ENCODE measurements at regions not wholly inside any gene's neighbourhood (a gene's known extent, or its start where the extent isn't known, plus 50 kb on each side); places are given as distances from the start of the nearest gene placed in this dataset.

DNA sequence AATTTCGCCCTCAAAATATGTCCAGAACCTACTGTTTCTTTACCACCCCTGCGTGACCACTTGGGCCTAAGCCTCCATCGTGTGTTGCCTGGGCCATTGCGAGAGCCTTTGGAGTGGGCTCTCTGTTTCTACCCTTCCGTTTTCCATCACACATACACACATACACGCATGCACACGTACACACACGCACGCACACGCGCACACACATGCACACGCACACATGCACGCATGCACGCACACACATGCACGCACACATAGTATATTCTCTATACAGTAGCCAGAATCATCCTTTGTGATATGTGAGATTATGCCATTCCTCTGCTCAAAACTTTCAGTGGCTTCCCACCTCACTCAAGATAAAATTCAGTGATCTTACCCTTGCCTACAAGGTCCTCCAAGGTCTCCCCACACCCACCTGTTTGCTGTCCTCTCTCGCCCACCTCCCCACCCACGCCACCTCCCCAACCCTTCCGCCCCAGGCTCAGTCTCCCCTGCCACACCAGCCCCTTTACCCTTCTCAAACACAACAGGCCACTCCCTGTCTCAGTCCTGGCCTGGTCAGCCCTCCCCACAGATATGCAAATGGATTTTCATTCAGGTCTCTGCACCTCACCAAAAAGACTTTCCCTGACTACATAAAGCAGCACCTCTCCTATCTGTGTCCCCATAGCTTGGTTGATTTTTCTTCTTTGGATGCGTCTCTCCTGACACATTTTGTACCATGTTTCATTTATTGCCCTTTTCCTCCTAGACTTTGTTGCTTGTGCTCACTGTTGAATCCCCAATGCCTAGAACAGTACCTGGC, 559.6 kb downstream of the CD83 start:
- no peak for DNase-seq (ENCODE audit: extremely low spot score)
- no peak overlapping the region for H3K27ac ChIP-seq (ENCODE audit: low read depth)
- no peak overlapping the region for H3K4me3 ChIP-seq (ENCODE audit: low read depth, low read length)
- no peaks in the 10 kb centered on the region for H3K4me1 ChIP-seq (ENCODE audit: insufficient read depth)
- H3K36me3 ChIP-seq (ENCODE audit: insufficient read depth), result no peaks in the 10 kb centered on the region
- 98% methylated on average over 19 of the region's 19 CpGs for WGBS

DNA sequence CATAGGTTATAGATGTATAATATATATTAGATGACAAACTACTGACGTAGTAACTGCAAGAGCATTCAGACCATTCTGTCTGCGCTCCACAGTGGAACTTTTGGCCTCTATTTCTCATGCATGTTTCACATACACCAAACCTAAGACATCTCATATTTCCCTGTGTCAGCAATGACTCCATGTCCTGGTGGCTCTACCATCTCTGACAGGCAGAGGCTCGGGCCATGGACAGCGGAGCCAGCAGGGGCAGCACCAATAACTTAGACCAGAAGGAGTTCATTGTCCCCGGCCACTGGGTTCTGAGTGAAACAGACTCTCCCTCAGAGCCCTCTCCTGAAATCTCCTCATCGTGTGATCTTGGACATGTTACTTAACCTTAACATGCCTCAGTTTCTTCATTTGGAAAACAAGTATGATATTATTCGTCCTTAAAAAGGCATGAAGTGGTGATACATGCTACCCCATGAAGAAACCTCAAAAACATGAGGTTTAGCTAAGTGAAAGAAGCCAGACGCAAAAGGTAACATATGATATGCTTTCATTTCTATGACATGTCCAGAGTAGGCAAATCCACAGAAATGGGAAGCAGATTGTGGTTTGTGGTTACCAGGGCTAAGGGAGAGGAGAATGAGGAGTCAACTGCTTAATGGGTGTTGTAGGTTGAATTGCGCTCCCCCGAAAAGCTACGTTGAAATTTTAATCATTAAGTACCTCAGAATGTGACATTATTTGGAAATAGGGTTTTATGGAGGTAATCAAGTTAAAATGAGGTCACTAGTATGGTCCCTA, 564.0 kb upstream of the JARID2 start:
- WGBS, result 90% methylated on average over 11 of the region's 11 CpGs
- Histone ChIP-seq H3K4me3 (ENCODE audit: low read depth, low read length) (no peak overlapping the region), H3K4me1 (ENCODE audit: insufficient read depth) (no peaks in the 10 kb centered on the region), H3K36me3 (ENCODE audit: insufficient read depth) (no peaks in the 10 kb centered on the region), H3K27ac (ENCODE audit: low read depth) (no peak overlapping the region)
- no peak for DNase-seq (ENCODE audit: extremely low spot score)

DNA sequence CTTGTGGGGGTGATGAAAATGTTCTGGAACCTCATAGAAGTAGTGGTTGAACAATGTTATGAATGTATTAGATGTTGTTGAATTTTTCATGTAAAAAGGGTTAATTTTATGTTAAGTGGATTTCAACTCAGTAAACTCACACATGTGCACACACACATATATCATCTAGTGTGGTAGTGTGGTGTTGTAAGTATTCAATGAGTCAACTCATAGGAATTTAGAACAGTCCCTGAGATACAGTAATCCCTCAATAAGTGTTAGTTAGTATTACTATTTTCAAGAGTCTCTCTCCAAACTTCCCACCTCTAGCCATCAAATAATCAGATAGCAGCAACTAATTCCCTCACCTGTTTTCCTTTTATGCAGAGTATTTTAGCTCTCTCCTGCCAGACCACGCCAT, 563.1 kb upstream of the JARID2 start:
- DNase-seq (ENCODE audit: extremely low spot score), result no peak
- Histone ChIP-seq H3K4me1 (ENCODE audit: insufficient read depth) (no peaks in the 10 kb centered on the region), H3K4me3 (ENCODE audit: low read depth, low read length) (no peak overlapping the region), H3K27ac (ENCODE audit: low read depth) (no peak overlapping the region), H3K36me3 (ENCODE audit: insufficient read depth) (no peaks in the 10 kb centered on the region)
- WGBS, result 96% methylated on average over 1 of the region's 1 CpG

DNA sequence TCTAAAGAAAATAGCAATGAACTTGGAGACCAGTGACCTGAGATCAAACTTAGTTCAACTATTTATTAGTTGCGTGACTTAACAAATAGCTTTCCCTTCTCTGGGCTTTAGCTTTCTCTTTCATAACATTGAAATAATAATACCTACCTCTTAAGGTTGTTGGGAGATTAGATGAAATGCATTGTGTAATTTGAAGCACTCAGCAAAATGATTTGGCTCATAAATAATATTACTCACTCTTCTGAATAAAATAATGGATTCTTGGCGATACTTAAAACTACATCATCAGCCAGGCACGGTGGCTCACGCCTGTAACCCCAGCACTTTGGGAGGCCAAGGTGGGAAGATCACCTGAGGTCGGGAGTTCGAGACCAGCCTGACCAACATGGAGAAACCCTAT, 556.2 kb upstream of the JARID2 start:
- WGBS, result 96% methylated on average over 6 of the region's 6 CpGs

DNA sequence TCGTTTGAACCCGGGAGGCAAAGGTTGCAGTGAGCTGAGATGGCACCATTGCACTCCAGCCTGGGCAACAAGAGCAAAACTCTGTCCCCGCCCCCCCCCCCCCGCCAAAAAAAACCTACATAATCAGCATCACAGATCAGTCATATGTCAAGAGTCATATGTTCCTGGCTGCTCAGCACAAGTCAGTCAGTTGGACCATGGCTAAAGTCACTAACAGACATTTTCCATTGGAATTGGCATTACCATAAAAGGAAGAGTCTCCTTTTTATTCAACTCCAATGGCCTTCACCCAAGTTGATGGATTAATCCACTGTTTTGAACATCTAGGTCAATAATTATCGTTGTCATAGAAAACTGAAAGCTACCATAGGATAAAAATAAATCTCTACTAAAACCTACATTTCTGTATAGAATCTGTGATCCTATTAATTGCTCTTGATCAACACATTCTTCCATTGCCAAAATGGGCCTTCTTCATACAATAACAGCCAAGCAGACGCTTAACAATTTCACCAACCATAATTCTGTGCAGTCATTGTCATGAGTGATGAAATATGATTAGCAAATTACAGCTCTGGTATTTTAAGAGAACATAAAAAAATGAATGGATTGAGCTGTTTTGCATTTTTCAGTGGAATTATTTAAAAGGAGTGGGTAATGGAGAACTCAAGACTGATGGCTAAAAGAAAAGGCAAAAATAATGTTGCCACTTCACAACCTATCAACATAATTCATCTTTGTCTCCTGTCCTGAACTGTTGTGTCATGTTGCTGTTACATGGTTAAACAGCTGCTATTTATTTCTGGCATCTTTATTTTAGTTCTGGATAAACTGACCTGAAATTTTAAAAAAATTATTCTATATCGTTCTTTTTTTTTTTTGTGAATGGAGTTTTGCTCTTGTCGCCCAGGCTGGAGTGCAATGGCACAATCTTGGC, 555.5 kb upstream of the JARID2 start:
- WGBS, result 90% methylated on average over 8 of the region's 8 CpGs
- no peak overlapping the region for H3K27ac ChIP-seq (ENCODE audit: low read depth)
- no peak overlapping the region for H3K4me3 ChIP-seq (ENCODE audit: low read depth, low read length)
- H3K36me3 ChIP-seq (ENCODE audit: insufficient read depth), result no peaks in the 10 kb centered on the region
- no peaks in the 10 kb centered on the region for H3K4me1 ChIP-seq (ENCODE audit: insufficient read depth)
- DNase-seq (ENCODE audit: extremely low spot score), result no peak

More for the DNA sequence above, 556.2 kb upstream of the JARID2 start:
- no peaks in the 10 kb centered on the region for H3K36me3 ChIP-seq (ENCODE audit: insufficient read depth)
- no peak overlapping the region for H3K4me3 ChIP-seq (ENCODE audit: low read depth, low read length)
- H3K4me1 ChIP-seq (ENCODE audit: insufficient read depth), result no peaks in the 10 kb centered on the region
- no peak overlapping the region for H3K27ac ChIP-seq (ENCODE audit: low read depth)
- no peak for DNase-seq (ENCODE audit: extremely low spot score)

DNA sequence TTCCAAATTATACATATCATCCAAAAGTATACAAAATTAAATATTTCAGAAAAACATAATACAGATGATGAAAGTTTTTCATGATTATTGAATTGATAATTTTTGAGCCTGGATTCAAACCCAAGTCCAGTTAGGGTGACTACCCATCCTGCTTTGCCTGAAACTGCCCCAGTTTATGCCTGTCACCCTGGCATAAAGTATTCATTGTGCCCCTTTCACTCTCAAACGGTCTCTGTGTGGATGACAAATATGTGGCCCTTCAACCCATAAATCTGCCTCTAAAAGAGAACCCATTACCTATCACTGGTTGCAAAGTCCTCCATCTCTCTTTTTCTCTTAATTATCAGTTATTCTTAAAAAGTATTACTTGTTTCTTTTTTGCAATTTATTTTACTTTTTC, 553.7 kb upstream of the JARID2 start:
- no peak for DNase-seq (ENCODE audit: extremely low spot score)
- WGBS, result 60% methylated on average over 1 of the region's 1 CpG
- Histone ChIP-seq H3K27ac (ENCODE audit: low read depth) (no peak overlapping the region), H3K4me3 (ENCODE audit: low read depth, low read length) (no peak overlapping the region), H3K36me3 (ENCODE audit: insufficient read depth) (no peaks in the 10 kb centered on the region), H3K4me1 (ENCODE audit: insufficient read depth) (no peaks in the 10 kb centered on the region)

DNA sequence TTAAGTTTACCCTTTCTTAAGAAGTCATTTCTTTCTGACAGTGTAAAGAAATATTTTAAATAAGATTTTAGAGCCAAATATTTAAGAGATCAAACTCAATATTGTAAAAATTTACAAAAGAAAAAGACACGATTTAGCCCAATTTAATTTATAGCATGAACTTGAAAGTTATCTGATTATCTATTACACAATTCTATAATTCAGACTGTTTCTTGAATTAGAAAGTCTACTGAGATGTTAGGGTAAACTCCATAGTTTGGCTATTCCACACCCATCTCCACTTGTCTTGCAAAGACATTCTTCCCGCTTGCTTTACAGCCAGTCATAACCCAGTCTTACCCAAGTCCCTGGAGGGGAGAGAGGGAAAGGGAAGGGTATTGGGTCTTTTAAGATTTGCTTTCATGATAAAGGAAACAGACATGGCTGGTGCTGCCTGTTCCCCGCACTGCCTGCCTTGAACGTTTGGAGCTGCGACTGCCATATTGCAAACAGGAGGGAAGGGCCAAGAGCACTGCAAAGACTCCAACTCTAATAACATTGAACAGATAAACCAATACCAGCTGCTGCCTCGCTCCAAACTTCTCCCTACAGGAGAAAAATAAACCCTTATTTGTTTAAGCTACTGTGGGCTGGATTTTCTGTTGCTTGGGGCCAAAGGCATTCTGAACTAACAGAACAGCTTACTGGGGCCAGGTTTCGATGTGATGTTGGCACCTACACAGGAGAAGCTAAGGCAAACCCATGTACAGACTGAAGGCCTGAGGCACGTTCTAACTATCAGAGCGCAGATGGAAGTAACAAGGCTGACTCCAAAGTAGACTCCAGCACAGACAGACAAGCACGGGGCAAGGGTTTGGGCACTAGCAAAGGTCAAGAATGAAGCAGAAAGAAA, 552.3 kb upstream of the JARID2 start:
- Histone ChIP-seq H3K27ac (ENCODE audit: low read depth) (no peak overlapping the region), H3K4me3 (ENCODE audit: low read depth, low read length) (no peak overlapping the region), H3K4me1 (ENCODE audit: insufficient read depth) (no peaks in the 10 kb centered on the region), H3K36me3 (ENCODE audit: insufficient read depth) (no peaks in the 10 kb centered on the region)
- WGBS, result 80% methylated on average over 10 of the region's 10 CpGs
- no peak for DNase-seq (ENCODE audit: extremely low spot score)

DNA sequence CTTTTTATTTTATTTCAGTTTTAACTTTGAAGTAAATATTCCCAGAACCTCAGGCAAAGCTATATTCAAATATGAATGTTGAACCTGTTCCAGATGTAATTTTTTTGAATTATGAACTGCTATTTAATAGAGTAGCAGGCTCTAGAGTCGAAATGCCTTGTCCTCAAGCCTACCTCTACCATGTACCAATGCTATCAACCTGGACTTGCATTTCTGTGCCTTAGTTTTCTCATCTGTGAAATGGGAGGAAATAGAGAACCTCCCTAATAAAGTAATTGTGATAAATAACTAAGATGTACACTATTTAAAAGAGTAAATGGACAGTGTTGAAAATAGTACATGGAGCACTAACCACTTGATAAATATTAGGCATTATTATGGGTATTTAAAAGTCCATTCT, 551.6 kb upstream of the JARID2 start:
- Histone ChIP-seq H3K4me3 (ENCODE audit: low read depth, low read length) (no peak overlapping the region), H3K27ac (ENCODE audit: low read depth) (no peak overlapping the region), H3K4me1 (ENCODE audit: insufficient read depth) (no peaks in the 10 kb centered on the region), H3K36me3 (ENCODE audit: insufficient read depth) (no peaks in the 10 kb centered on the region)
- 81% methylated on average over 1 of the region's 1 CpG for WGBS
- no peak for DNase-seq (ENCODE audit: extremely low spot score)

DNA sequence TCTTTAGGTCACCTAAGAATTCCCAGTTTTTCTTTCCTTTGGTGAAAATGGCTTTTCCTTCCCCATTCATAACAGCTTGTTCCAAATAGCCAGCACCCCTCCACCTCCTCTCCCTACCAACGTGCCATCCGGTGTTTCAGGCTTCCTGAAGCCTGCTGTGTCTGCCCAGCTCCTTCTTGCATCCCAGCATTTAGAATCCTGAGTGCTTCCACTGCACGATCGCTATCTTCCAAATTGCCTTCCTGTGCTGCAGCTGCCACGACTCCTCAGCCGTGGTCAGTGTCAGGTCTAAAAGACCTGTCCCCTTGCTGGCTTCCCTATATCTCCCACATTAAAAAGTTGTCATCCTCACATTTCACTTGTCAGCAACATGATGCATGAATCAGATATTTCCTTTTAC, 550.3 kb upstream of the JARID2 start:
- DNase-seq (ENCODE audit: extremely low spot score), result no peak
- no peak overlapping the region for H3K4me3 ChIP-seq (ENCODE audit: low read depth, low read length)
- no peak overlapping the region for H3K27ac ChIP-seq (ENCODE audit: low read depth)
- no peaks in the 10 kb centered on the region for H3K4me1 ChIP-seq (ENCODE audit: insufficient read depth)
- H3K36me3 ChIP-seq (ENCODE audit: insufficient read depth), result no peaks in the 10 kb centered on the region
- WGBS, result 63% methylated on average over 6 of the region's 6 CpGs

DNA sequence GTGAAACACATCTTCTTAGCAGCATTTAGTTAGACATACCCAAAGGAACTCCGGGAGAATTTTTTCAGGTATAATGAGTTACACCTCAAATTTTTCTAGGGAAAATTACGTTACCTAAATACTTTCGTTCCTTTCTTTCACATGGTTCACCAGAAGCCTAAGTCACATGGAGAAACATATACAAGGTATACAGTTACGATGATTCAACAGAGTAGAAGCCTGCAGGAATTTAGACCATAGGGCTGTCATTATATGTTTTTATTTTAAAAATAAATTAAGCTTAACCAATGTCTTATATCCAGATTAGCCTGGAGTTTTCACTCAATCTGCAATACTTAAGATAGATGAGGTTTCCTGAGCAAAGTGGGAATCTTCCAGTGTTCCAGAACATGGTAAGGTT, 549.5 kb upstream of the JARID2 start:
- 95% methylated on average over 4 of the region's 4 CpGs for WGBS
- H3K4me3 ChIP-seq (ENCODE audit: low read depth, low read length), result no peak overlapping the region
- no peak overlapping the region for H3K27ac ChIP-seq (ENCODE audit: low read depth)
- no peaks in the 10 kb centered on the region for H3K36me3 ChIP-seq (ENCODE audit: insufficient read depth)
- DNase-seq (ENCODE audit: extremely low spot score), result no peak
- no peaks in the 10 kb centered on the region for H3K4me1 ChIP-seq (ENCODE audit: insufficient read depth)

DNA sequence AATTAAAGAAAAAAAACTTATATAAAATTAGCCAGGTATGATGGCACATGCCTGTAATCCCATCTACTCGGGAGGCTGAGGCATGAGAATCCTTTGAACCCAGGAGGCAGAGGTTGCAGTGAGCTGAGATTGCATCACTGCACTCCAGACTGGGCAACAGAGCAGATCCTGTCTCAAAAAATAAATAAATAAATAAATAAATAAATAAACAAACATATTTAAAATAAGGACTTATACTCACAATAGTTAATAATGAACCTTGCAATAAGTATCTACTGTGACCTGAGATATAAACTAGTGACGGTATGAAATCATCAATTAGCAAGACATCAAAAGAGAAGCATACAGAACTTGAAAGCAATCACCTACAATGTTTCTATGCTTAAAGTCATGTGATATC, 548.4 kb upstream of the JARID2 start:
- H3K4me1 ChIP-seq (ENCODE audit: insufficient read depth), result no peaks in the 10 kb centered on the region
- no peak overlapping the region for H3K27ac ChIP-seq (ENCODE audit: low read depth)
- no peak overlapping the region for H3K4me3 ChIP-seq (ENCODE audit: low read depth, low read length)
- H3K36me3 ChIP-seq (ENCODE audit: insufficient read depth), result no peaks in the 10 kb centered on the region
- DNase-seq (ENCODE audit: extremely low spot score), result no peak
- WGBS, result 92% methylated on average over 2 of the region's 2 CpGs

DNA sequence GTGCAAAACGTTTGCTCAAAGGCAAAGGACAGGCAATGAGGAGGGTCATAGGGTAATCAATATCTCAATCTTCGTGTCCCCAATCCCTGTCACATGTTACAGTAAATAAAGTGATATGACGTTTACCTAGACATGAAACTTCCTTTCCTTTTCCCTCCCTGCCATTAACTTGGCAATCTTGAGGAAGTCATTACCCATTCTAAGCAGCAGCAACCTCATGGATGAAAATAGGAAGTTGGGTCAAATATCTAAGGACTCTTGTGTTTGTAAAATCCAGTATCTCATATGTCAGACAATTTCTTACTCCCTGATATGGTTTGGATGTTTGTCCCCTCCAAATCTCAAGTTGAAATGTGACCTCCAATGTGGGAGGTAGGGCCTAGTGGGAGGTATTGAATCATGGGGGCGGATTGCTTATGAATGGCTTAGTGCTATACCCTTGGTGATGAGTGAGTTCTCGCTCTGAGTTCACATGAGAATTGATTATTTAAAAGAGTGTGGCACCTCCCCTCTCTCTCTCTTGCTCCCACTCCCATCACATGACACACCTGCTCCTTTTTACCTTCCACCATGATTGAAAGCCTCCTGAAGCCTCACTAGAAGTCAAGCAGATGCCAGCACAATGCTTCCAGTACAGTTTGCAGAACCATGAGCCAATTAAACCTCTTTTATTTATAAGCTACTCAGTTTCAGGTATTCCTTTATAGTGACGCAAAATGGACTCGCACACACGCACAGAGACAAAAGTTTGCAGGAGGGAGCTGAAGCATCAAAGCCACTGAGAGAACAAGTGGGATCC, 545.9 kb upstream of the JARID2 start:
- Histone ChIP-seq H3K36me3 (ENCODE audit: insufficient read depth) (no peaks in the 10 kb centered on the region), H3K4me1 (ENCODE audit: insufficient read depth) (no peaks in the 10 kb centered on the region), H3K27ac (ENCODE audit: low read depth) (no peak overlapping the region), H3K4me3 (ENCODE audit: low read depth, low read length) (no peak overlapping the region)
- 93% methylated on average over 8 of the region's 8 CpGs for WGBS
- DNase-seq (ENCODE audit: extremely low spot score), result no peak

Measured in urinary bladder (tissue), 3 donors.